ENCODE measurements at regions not wholly inside any gene's neighbourhood (a gene's known extent, or its start where the extent isn't known, plus 50 kb on each side); places are given as distances from the start of the nearest gene placed in this dataset.
"Not testable (repeated sequence)": the region's sequence is repeated elsewhere in the genome, so short reads cannot be mapped to it uniquely, and the experiment has no call there.

DNA sequence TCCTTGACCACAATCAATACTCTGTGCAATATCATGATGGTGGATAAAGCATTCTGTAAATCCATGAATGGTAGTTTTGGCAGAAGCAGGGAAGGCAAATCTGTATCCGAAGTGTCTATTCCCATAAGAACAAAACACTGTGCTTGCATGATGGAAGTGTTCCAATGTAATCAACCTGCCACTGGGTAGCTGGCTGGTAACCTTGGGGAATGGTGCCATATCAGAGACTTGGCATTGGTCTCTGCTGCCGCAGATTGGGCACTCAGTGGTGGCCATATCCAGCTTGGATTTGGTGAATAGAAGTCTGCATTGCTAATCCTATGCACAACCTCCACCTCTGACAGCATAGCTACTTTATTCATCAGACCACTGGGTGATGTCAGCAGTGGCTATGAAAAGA lies 114.3 kb upstream of the EMCN start:
- peaks cover 3% of the 10 kb centered on the region for H3K9me3 ChIP-seq (ENCODE audit: low read depth, low read length)
- H3K4me2 ChIP-seq (ENCODE audit: insufficient read depth, low read length), result no peak overlapping the region
- DNase-seq (ENCODE audit: insufficient read length, low spot score, missing footprints), result no peak
- no peak overlapping the region for H3K4me3 ChIP-seq (ENCODE audit: insufficient read depth, low read length)
- no peaks in the 10 kb centered on the region for H4K20me1 ChIP-seq (ENCODE audit: insufficient read depth, low read length)
- H3K79me2 ChIP-seq (ENCODE audit: insufficient read depth, low read length), result no peaks in the 10 kb centered on the region
- no peak overlapping the region for H3K27ac ChIP-seq (ENCODE audit: low read depth, low read length)
- H3K4me1 ChIP-seq (ENCODE audit: insufficient read depth, low read length), result no peaks in the 10 kb centered on the region
- H3K27me3 ChIP-seq (ENCODE audit: insufficient read depth, low read length), result no peaks in the 10 kb centered on the region
- TF ChIP-seq, protein P1, sequence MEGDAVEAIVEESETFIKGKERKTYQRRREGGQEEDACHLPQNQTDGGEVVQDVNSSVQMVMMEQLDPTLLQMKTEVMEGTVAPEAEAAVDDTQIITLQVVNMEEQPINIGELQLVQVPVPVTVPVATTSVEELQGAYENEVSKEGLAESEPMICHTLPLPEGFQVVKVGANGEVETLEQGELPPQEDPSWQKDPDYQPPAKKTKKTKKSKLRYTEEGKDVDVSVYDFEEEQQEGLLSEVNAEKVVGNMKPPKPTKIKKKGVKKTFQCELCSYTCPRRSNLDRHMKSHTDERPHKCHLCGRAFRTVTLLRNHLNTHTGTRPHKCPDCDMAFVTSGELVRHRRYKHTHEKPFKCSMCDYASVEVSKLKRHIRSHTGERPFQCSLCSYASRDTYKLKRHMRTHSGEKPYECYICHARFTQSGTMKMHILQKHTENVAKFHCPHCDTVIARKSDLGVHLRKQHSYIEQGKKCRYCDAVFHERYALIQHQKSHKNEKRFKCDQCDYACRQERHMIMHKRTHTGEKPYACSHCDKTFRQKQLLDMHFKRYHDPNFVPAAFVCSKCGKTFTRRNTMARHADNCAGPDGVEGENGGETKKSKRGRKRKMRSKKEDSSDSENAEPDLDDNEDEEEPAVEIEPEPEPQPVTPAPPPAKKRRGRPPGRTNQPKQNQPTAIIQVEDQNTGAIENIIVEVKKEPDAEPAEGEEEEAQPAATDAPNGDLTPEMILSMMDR (IDR thresholded peaks at IDR 0.05; ENCODE audit: extremely low read depth, low read depth, low read length), result no peak
- H2AFZ ChIP-seq (ENCODE audit: low read length), result no peak overlapping the region
- no peaks in the 10 kb centered on the region for H3K36me3 ChIP-seq (ENCODE audit: insufficient read depth, low read length)

DNA sequence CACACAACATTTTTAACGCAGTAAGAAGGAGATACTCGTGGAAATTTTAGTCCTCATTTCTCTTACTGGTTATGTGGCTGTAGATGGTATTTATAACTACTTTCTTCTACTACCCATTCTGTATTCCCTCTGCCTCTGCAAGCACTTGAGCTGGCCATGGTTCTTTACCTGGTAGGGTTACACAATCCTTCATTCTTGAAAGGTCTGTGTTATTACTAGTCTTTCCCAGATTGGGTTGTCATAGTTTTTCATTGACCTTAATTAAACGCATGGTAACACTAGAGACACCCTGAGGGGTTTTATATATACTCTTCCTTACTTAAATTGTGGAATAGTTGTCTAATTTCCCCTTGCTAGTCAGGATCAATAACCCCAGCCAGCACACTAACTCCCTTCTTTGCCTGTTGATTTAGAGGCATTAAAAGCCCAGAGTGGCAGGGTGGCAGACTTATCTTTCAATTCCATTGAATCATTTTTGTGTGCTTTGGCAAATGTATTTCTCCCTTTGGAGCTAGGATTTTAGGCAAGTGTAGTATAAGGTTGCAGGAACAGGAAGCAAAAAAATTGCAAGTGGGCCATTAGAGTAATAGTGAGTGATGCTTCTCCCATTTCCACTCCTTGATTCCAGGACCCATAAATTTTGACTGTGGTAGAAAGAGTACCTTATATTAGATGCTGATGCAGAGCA lies 113.6 kb upstream of the EMCN start:
- Histone ChIP-seq H3K4me3 (ENCODE audit: insufficient read depth, low read length) (no peak overlapping the region), H3K4me1 (ENCODE audit: insufficient read depth, low read length) (no peaks in the 10 kb centered on the region), H3K27me3 (ENCODE audit: insufficient read depth, low read length) (no peaks in the 10 kb centered on the region), H3K27ac (ENCODE audit: low read depth, low read length) (no peak overlapping the region), H4K20me1 (ENCODE audit: insufficient read depth, low read length) (no peaks in the 10 kb centered on the region), H2AFZ (ENCODE audit: low read length) (no peak overlapping the region), H3K9me3 (ENCODE audit: low read depth, low read length) (peaks cover 3% of the 10 kb centered on the region), H3K36me3 (ENCODE audit: insufficient read depth, low read length) (no peaks in the 10 kb centered on the region), H3K4me2 (ENCODE audit: insufficient read depth, low read length) (no peak overlapping the region), H3K79me2 (ENCODE audit: insufficient read depth, low read length) (no peaks in the 10 kb centered on the region)
- no peak for DNase-seq (ENCODE audit: insufficient read length, low spot score, missing footprints)
- TF ChIP-seq, protein P1 (IDR thresholded peaks at IDR 0.05; ENCODE audit: extremely low read depth, low read depth, low read length), result no peak

DNA sequence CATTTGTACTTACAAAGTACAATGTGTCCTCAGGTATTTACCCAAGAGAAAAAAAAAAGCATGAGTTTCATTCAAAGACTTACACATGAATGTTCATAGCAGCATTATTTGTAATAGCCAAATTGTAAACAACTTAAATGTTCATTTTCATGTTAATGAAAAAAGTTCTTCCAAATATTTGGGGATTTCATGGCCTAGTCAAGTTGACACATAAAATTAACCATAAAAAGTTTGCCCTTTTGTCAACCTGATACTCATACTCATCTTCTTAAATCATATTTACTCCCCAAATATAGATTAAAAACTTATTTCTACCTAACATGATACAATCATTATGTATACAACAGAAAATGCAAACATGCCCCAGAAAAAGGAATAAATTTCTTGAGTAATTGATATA lies 112.5 kb upstream of the EMCN start:
- no peak overlapping the region for H3K4me3 ChIP-seq (ENCODE audit: insufficient read depth, low read length)
- no peaks in the 10 kb centered on the region for H3K4me1 ChIP-seq (ENCODE audit: insufficient read depth, low read length)
- TF ChIP-seq, protein P1 (IDR thresholded peaks at IDR 0.05; ENCODE audit: extremely low read depth, low read depth, low read length), result no peak
- no peaks in the 10 kb centered on the region for H3K36me3 ChIP-seq (ENCODE audit: insufficient read depth, low read length)
- no peak overlapping the region for H3K27ac ChIP-seq (ENCODE audit: low read depth, low read length)
- H4K20me1 ChIP-seq (ENCODE audit: insufficient read depth, low read length), result no peaks in the 10 kb centered on the region
- no peak overlapping the region for H2AFZ ChIP-seq (ENCODE audit: low read length)
- DNase-seq (ENCODE audit: insufficient read length, low spot score, missing footprints), result no peak
- no peaks in the 10 kb centered on the region for H3K27me3 ChIP-seq (ENCODE audit: insufficient read depth, low read length)
- H3K9me3 ChIP-seq (ENCODE audit: low read depth, low read length), result peaks cover under 1% of the 10 kb centered on the region
- H3K4me2 ChIP-seq (ENCODE audit: insufficient read depth, low read length), result no peak overlapping the region
- no peaks in the 10 kb centered on the region for H3K79me2 ChIP-seq (ENCODE audit: insufficient read depth, low read length)

DNA sequence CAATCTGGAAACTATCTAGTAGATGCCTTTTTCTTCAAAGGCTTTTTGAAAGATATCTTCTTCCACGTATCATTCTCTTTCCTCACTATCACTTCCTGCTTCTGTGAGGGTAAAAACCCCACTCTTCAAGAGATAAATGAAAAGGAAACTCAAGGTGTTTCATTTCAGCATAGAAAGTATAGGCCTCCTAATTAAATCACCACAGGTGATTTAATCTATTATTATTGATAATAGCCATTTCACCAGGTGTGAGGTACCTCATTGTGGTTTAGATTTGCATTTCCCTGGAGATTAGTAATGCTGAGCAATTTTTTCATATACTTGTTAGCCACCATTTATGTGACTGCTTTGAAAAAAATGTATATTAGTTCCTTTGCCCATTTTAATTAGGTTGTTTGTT lies 92.0 kb upstream of the EMCN start:
- Histone ChIP-seq H2AFZ (ENCODE audit: low read length) (no peak overlapping the region), H3K27me3 (ENCODE audit: insufficient read depth, low read length) (no peaks in the 10 kb centered on the region), H3K79me2 (ENCODE audit: insufficient read depth, low read length) (no peaks in the 10 kb centered on the region), H3K4me3 (ENCODE audit: insufficient read depth, low read length) (no peak overlapping the region), H4K20me1 (ENCODE audit: insufficient read depth, low read length) (no peaks in the 10 kb centered on the region), H3K36me3 (ENCODE audit: insufficient read depth, low read length) (no peaks in the 10 kb centered on the region), H3K4me2 (ENCODE audit: insufficient read depth, low read length) (no peak overlapping the region), H3K9me3 (ENCODE audit: low read depth, low read length) (peaks cover 2% of the 10 kb centered on the region), H3K27ac (ENCODE audit: low read depth, low read length) (no peak overlapping the region), H3K4me1 (ENCODE audit: insufficient read depth, low read length) (no peaks in the 10 kb centered on the region)
- TF ChIP-seq, protein P1 (IDR thresholded peaks at IDR 0.05; ENCODE audit: extremely low read depth, low read depth, low read length), result no peak
- DNase-seq (ENCODE audit: insufficient read length, low spot score, missing footprints), result no peak

DNA sequence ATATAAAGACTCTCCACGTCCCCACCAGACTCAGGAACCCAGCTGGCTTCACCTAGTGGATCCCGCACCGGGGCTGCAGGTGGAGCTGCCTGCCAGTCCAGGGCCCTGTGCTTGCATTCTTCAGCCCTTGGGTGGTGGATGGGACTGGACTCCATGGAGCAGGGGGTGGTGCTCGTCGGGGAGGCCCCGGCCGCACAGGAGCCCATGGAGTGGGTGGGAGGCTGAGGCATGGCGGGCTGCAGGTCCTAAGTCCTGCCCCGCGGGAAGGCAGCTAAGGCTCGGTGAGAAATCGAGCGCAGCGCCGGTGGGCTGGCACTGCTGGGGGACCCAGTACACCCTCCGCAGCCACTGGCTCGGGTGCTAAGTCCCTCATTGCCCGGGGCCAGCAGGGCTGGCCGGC lies 90.8 kb upstream of the EMCN start:
- not testable (repeated sequence) for DNase-seq (ENCODE audit: insufficient read length, low spot score, missing footprints); H2AFZ ChIP-seq (ENCODE audit: low read length); H3K79me2 ChIP-seq (ENCODE audit: insufficient read depth, low read length); H4K20me1 ChIP-seq (ENCODE audit: insufficient read depth, low read length); H3K27me3 ChIP-seq (ENCODE audit: insufficient read depth, low read length); H3K36me3 ChIP-seq (ENCODE audit: insufficient read depth, low read length); H3K27ac ChIP-seq (ENCODE audit: low read depth, low read length); H3K9me3 ChIP-seq (ENCODE audit: low read depth, low read length); H3K4me1 ChIP-seq (ENCODE audit: insufficient read depth, low read length); H3K4me3 ChIP-seq (ENCODE audit: insufficient read depth, low read length); H3K4me2 ChIP-seq (ENCODE audit: insufficient read depth, low read length)

All from osteoblast (primary cell).